ENCODE measurements at regions not wholly inside any gene's neighbourhood (a gene's known extent, or its start where the extent isn't known, plus 50 kb on each side); places are given as distances from the start of the nearest gene placed in this dataset.
"Not testable (repeated sequence)": the region's sequence is repeated elsewhere in the genome, so short reads cannot be mapped to it uniquely, and the experiment has no call there.

GRCh38 chr6:121020656-121021055 lies 313.6 kb downstream of the TBC1D32 start:
- no peak for DNase-seq (ENCODE audit: low read depth in 2 of 2)

DNA sequence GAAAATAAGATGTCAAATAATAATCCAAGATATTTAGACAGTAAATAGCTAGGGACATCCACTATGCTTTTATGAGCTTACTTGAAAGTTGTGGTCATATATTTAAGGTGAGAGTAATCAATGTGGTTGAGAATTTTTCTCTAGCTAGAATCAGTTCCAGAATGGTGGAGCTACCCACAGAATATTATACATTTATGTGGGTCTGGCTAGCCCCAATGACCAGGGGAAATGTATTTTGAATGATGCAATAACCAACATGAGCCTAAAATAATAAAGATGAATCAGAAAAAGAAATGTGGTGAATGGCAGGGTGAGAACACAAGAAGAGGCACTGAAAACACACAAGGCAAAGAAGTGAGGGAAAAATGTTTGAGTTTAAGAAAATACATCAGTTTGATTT lies 325.7 kb downstream of the TBC1D32 start:
- no peak for DNase-seq (ENCODE audit: low read depth in 2 of 2)

- no peak for DNase-seq (ENCODE audit: low read depth in 2 of 2)
Measured at GRCh38 chr6:121006024-121006423, 328.3 kb downstream of the TBC1D32 start.

GRCh38 chr6:121000381-121000780 lies 333.9 kb downstream of the TBC1D32 start:
- DNase-seq (ENCODE audit: low read depth in 2 of 2), result no peak

DNA sequence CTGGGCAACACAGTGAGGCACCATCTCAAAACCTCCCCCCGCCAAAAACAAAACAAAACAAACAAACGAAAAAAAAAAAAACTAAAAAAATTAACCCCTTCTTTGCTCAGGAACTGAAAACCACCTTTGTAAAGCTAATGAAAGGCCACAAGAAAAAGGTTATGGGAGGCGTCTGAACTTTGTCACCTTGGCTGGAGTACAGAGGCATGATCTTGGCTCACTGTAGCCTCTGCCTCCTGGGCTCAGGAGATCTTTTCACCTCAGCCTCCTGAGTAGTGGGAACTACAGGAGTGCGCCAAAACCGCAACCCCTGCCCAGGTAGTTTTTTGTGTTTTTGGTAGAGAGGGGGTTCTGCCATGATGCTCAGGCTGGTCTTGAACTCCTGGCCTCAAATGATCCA lies 337.9 kb downstream of the TBC1D32 start:
- DNase-seq (ENCODE audit: low read depth in 2 of 2), result no peak

DNA sequence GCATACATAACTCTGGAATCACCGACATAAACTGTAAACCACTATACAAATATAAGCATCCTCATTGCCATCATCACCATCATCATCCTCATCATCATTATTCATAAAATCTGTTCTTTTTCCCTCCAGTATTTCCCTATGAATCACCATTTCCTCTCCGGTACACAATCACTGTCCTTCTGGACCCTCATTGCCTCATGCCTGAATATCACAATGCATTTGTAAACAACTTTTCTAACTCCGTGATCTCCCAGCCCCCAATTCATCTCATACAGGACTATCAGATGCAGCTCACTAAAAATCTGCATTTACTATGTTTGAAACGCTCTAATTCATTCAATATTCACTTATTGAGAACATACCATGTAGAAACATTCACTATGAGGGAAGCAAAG lies 339.7 kb downstream of the TBC1D32 start:
- DNase-seq (ENCODE audit: low read depth in 2 of 2), result no peak

GRCh38 chr6:120993929-120994572 lies 340.2 kb downstream of the TBC1D32 start:
- no peak for DNase-seq (ENCODE audit: low read depth in 2 of 2)

DNA sequence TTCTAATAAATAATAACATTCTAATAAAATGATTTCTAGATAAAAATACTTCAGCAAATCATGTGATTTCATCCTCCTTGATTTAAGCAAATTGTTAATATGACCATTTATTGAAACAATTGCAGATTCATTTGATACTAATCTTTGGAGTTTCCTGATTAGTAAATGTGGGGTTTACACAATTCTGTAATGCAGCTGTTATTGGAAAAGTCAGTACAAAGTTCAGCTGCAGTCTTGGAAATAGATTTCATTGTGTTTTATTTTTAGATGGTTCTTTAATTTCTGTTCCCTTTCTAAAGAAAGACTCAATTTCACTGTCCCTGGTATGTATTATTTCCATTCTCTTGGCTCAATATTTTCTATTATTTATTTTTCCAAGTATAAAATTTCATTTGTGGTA lies 342.0 kb downstream of the TBC1D32 start:
- DNase-seq (ENCODE audit: low read depth in 2 of 2), result no peak

DNA sequence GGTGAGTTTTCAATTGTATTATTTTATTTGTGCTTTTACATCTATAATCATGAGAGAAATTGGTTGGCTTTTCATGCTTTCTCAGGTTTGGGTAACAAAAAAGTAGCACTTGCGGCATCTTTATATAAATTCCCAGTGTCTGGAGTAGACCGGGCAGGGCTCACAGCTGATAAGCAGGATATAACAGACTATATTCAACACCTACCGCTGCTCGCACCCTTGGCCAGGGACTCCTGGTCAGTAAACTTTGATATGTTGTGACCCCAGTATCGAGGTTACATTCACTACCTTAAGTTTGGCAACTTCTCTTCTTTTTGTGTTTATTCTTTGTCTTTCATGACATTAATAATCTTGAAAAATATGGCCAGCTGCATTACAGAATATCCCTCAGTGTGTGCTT lies 343.4 kb downstream of the TBC1D32 start:
- DNase-seq (ENCODE audit: low read depth in 2 of 2), result no peak

DNA sequence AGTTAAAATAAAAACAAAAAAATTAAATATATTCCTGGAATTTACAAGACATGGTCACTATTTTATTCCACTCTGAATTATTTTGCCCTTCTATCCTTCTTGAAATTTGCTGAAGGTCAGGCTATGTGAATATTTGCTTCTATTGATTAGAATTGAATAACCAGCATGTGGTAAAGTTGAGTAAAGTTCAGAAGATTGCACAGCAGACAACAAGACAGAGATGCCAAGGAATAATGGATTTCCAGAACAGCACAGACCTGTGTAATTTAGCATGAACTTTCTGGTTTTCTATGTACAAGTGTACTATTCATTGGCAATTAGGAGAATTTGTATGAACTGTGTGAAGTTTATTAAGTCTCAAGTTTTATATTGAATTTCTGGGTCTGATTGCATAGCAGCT lies 352.4 kb downstream of the TBC1D32 start:
- DNase-seq (ENCODE audit: low read depth in 2 of 2), result no peak

- DNase-seq (ENCODE audit: low read depth in 2 of 2), result no peak
Measured at GRCh38 chr6:120966321-120966720, 368.0 kb downstream of the TBC1D32 start.

- no peak for DNase-seq (ENCODE audit: low read depth in 2 of 2)
Measured at GRCh38 chr6:120965814-120966213, 368.5 kb downstream of the TBC1D32 start.

DNA sequence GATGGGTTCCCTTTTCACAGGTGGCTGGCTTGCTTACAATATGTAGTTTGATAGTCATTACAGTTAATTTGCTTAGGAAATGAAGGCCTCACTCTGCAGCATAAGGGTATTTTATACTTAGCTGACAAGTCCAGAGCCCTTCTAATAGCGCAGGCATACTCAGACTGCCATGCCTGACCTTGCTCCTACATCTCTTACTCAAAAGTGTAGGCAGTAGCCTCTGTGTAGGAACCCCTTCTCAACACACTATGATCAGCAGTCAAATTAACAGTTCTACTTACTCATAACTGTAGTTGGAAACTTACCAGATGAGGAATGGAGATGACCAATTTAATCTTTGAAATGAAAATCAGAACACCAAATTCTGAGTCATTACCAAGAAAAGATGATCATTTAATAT lies 373.5 kb downstream of the TBC1D32 start:
- DNase-seq (ENCODE audit: low read depth in 2 of 2), result no peak

- no peak for DNase-seq (ENCODE audit: low read depth in 2 of 2)
Measured at GRCh38 chr6:120954111-120954510, 380.2 kb downstream of the TBC1D32 start.

- DNase-seq (ENCODE audit: low read depth in 2 of 2), result no peak
Measured at GRCh38 chr6:120951258-120951657, 383.0 kb downstream of the TBC1D32 start.

- no peak for DNase-seq (ENCODE audit: low read depth in 2 of 2)
Measured at GRCh38 chr6:120947111-120947510, 387.2 kb downstream of the TBC1D32 start.

- no peak for DNase-seq (ENCODE audit: low read depth in 2 of 2)
Measured at GRCh38 chr6:120945905-120946594, 388.2 kb downstream of the TBC1D32 start.

- DNase-seq (ENCODE audit: low read depth in 2 of 2), result no peak
Measured at GRCh38 chr6:120938876-120939472, 395.3 kb downstream of the TBC1D32 start.

DNA sequence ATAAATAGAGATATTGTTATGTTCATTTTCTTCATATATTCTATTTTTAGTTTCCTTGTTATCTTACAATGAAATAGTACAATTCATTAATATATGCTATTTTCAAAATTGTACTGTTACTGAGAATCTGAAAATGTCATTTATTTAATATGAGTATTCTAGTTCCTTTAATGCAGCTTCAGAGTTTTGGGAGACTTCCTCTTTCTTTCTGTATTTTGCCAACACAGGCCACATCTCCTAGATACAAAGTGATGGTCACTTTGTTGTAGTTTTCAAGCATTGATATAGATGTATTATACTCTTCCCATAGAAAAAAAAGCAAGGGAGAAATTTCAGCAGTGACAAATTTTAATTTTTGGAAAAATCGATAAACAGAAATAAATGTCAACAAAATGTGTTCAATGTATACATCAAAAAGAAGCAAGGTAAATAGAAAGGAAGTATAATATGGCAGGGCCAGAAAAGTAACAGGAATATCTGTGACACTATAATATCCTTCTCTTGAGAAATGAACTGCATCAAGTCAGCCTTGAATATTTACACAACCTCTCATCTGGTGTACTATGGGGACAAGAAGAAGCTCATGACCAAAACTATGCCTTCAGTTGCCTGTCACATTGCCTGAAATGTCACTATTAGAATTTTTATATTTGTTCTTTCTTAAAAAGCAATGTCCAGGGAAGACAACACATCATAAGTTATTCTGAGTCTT lies 396.0 kb downstream of the TBC1D32 start:
- no peak for DNase-seq (ENCODE audit: low read depth in 2 of 2)

DNA sequence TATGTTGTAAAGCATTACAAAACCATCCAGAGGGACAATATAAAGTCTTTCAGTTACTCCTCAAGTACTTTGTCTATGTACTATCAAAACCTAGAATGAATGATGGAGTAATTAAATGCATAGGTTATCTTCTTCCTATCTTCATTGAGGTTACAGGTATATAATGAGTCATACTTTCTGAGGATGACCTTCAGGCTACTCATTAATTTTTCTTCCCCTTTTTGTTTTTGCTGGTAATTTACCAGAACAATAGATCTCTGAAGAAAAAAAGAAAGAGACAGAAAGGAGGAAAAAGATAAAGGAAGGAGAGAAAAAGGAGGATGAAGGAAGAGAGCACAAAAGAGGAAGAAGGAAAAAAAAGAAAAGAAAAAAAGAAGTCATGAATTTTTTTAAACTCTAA lies 398.4 kb downstream of the TBC1D32 start:
- DNase-seq (ENCODE audit: low read depth in 2 of 2), result no peak

DNA sequence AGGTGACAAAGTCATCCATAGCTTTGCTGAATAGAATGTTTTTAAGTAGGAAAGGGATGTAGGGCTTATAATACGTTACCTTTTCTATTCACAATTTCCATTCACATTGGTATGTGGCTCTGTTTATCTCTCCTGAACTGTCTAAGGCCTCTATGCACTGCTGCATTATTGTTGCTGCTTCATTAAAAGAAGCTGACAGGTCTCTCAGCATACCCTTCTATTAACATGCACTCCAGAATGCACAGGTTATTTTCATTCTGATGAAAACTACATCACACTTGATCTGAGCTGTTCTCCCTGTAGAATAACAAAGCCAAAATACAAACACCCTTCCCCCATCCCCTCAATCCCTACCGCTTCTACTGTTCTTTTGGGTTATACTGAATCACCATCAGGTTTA lies 399.3 kb downstream of the TBC1D32 start:
- DNase-seq (ENCODE audit: low read depth in 2 of 2), result no peak

DNA sequence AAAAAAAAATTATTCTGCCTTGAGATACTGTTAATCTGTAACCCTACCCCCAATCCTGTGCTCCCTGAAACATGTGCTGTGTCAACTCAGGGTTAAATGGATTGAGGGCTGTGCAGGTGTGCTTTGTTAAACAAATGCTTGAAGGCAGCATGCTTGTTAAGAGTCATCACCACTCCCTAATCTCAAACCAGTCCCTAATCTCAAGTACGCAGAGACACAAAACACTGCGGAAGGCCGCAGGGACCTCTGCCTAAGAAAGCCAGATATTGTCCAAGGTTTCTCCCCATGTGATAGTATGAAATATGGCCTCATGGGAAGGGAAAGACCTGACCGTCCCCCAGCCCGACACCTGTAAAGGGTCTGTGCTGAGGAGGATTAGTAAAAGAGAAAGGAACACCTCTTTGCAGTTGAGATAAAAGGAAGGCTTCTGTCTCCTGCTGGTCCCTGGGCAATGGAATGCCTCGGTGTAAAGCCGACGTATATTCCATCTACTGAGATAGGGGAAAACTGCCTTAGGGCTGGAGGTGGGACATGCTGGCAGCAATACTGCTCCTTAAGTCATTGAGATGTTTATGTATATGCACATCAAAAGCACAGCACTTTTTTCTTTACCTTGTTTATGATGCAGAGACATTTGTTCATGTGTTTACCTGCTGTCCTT lies 402.6 kb downstream of the TBC1D32 start:
- DNase-seq (ENCODE audit: low read depth in 2 of 2), result not testable (repeated sequence)

Measured in stimulated activated CD8-positive, alpha-beta memory T cell treated with anti-CD3 and anti-CD28 coated beads, Interleukin-15, amount 100 ng/mL, for 48 hours (primary cell).